Lower leg skin (tissue), 3 donors: ENCODE measurements at regions not wholly inside any gene's neighbourhood (a gene's known extent, or its start where the extent isn't known, plus 50 kb on each side); places are given as distances from the start of the nearest gene placed in this dataset.

Source experiments
- POLR2A ChIP-seq, 2 donors: fragments of 450-650 bp; IDR thresholded peaks; one replicate each; pipeline ENCODE4 v1.6.1; 2016 to 2017; ENCODE audit warnings: antibody characterized with exemption in 2 of 2, mild to moderate bottlenecking in 1 of 2, moderate library complexity in 1 of 2
- TF ChIP-seq, protein P1 (sequence below), 3 donors: fragments of 450-650 bp; IDR thresholded peaks; one replicate each; pipeline ENCODE4 v1.5.1; 2016; ENCODE audit warnings: antibody characterized with exemption in 3 of 3, mild to moderate bottlenecking in 3 of 3, moderate library complexity in 2 of 3

DNA sequence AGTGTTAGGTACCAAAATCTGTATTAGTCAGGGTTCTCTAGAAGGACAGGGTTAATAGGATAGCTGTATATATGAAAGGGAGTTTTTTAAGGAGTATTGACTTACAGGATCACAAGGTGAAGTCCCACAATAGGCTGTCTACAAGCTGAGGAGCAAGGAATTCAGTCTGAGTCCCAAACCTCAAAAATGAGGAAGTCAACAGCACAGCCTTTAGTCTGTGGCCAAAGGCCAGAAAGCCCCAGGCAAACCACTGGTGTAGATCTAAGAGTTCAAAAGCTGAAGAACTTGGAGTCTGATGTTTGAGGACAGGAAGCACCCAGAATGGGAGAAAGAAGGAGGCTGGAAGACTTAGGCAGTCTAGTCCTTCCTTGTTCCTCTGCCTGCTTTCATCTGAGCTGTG lies 487.5 kb upstream of the CHRM3 start:
- TF ChIP-seq, protein P1, sequence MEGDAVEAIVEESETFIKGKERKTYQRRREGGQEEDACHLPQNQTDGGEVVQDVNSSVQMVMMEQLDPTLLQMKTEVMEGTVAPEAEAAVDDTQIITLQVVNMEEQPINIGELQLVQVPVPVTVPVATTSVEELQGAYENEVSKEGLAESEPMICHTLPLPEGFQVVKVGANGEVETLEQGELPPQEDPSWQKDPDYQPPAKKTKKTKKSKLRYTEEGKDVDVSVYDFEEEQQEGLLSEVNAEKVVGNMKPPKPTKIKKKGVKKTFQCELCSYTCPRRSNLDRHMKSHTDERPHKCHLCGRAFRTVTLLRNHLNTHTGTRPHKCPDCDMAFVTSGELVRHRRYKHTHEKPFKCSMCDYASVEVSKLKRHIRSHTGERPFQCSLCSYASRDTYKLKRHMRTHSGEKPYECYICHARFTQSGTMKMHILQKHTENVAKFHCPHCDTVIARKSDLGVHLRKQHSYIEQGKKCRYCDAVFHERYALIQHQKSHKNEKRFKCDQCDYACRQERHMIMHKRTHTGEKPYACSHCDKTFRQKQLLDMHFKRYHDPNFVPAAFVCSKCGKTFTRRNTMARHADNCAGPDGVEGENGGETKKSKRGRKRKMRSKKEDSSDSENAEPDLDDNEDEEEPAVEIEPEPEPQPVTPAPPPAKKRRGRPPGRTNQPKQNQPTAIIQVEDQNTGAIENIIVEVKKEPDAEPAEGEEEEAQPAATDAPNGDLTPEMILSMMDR (IDR thresholded peaks at IDR 0.05): no peak
- TF ChIP-seq POLR2A (IDR thresholded peaks at IDR 0.05): no peak
